Loucy (cell line): ENCODE measurements at regions not wholly inside any gene's neighbourhood (a gene's known extent, or its start where the extent isn't known, plus 50 kb on each side); places are given as distances from the start of the nearest gene placed in this dataset.

Experiments used
- EZH2phosphoT487 ChIP-seq: fragments of 200-600 bp; IDR thresholded peaks from 2 replicates; pipeline ENCODE4 v1.6.1; 2018; ENCODE audit warnings: antibody characterized with exemption, mild to moderate bottlenecking, moderate library complexity, borderline replicate concordance
- TF ChIP-seq, protein P1 (sequence below): fragments of 200-600 bp; sonication (generic); conservative IDR thresholded peaks from 2 replicates; pipeline ENCODE4 v1.5.1; 2014; ENCODE audit warnings: mild to moderate bottlenecking, antibody characterized with exemption, low read length

DNA sequence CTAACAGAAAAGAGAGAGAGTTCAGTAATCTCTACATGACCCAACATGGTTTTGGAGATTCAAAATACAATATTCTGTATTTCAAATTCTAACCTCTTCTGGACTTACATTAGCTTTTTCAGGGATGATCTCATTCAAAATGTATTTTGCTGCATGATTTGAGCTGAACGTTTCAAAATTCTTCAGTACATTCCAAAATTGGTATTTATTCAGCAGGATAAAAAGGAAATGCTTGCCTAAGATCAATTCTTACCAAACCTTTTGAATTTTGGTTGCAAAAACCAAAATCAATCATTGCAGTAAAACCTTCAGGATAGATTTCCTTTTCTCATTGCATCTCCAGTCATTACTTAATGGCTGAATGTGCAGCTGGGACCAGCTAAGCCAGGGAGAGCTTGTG lies 1761.3 kb upstream of the SEL1L start:
- TF ChIP-seq, protein P1, sequence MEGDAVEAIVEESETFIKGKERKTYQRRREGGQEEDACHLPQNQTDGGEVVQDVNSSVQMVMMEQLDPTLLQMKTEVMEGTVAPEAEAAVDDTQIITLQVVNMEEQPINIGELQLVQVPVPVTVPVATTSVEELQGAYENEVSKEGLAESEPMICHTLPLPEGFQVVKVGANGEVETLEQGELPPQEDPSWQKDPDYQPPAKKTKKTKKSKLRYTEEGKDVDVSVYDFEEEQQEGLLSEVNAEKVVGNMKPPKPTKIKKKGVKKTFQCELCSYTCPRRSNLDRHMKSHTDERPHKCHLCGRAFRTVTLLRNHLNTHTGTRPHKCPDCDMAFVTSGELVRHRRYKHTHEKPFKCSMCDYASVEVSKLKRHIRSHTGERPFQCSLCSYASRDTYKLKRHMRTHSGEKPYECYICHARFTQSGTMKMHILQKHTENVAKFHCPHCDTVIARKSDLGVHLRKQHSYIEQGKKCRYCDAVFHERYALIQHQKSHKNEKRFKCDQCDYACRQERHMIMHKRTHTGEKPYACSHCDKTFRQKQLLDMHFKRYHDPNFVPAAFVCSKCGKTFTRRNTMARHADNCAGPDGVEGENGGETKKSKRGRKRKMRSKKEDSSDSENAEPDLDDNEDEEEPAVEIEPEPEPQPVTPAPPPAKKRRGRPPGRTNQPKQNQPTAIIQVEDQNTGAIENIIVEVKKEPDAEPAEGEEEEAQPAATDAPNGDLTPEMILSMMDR: no peak
- no peak for TF ChIP-seq EZH2phosphoT487
